Memory B cell (primary cell): ENCODE measurements at regions not wholly inside any gene's neighbourhood (a gene's known extent, or its start where the extent isn't known, plus 50 kb on each side); places are given as distances from the start of the nearest gene placed in this dataset.

ENCODE experiments used
- ATAC-seq: fragments of 150-1000 bp; cut with Tn5 transposase; 2 replicates; pipeline ENCODE4 v1.10.0; 2021; ENCODE audit warnings: low read depth, mild to moderate bottlenecking, moderate library complexity
- DNase-seq, 2 donors: peaks; one replicate each; pipeline ENCODE4 v3.0.0; 2022; ENCODE audit warnings: low spot score in 2 of 2
- H3K27ac Mint-ChIP-seq: one replicate; pipeline ENCODE4 v1.8.0; 2022; ENCODE audit warnings: mild to moderate bottlenecking, moderate library complexity, mixed read lengths
- H3K27me3 Mint-ChIP-seq: one replicate; pipeline ENCODE4 v1.8.0; 2022; ENCODE audit warnings: mixed read lengths
- H3K36me3 Mint-ChIP-seq: one replicate; pipeline ENCODE4 v1.8.0; 2022; ENCODE audit warnings: mild to moderate bottlenecking, mixed read lengths
- H3K4me1 Mint-ChIP-seq: one replicate; pipeline ENCODE4 v1.8.0; 2022; ENCODE audit warnings: mixed read lengths
- H3K4me3 Mint-ChIP-seq: one replicate; pipeline ENCODE4 v1.8.0; 2022; ENCODE audit warnings: mild to moderate bottlenecking, moderate library complexity, mixed read lengths
- H3K9me3 Mint-ChIP-seq: one replicate; pipeline ENCODE4 v1.8.0; 2022; ENCODE audit warnings: mixed read lengths

GRCh38 chr14:76551906-76552305, 176.0 kb downstream of the ESRRB start:
- ATAC-seq (no peak), DNase-seq (no peak)
- no peaks in the 10 kb centered on the region for H3K9me3 Mint-ChIP-seq
- H3K27me3 Mint-ChIP-seq: peaks cover 7% of the 10 kb centered on the region
- H3K27ac Mint-ChIP-seq: no peak overlapping the region
- no peak overlapping the region for H3K4me3 Mint-ChIP-seq
- H3K4me1 Mint-ChIP-seq: no peaks in the 10 kb centered on the region
- no peaks in the 10 kb centered on the region for H3K36me3 Mint-ChIP-seq

DNA sequence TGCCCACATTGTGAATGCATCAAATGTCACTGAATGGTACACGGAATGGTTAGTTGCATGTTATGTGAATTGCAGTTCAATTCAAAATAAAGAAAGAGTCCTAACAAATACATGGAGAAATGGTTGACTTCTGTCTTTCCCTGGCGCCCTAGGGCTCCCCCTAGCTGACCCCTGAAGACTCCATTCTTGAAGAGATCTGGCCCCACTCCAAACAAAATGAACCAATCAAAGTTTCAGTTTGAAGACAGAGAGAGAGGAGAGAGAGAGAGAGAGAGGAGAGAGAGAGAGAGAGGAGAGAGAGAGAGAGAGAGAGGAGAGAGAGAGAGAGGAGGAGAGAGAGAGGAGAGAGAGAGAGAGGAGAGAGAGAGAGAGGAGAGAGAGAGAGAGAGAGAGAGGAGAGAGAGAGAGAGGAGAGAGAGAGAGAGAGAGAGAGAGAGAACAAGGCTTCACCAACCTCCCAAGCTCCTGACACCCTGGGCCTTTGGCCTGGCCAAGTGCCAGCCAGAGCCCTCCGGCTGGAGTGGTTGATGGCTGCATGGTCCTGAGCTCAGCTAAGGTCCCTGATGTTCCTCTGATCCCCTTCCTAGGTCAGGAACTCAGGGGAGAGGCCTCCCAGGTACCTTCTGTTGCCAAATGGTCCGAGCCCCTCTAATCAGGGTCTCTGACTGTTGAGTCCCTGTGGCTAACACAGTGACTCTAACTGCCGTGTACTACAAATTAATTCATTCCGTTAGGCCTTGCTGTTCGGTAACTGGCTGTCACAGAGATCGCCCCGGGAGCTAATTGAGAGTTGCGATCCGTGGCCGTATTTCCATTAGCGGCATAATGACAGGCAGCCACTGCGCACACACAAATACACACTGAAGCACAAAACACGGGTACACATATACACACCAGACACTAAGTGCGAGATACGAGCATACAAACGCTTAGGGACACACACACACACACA, 188.8 kb downstream of the ESRRB start:
- peaks cover 18% of the 10 kb centered on the region for H3K27me3 Mint-ChIP-seq
- ATAC-seq: no peak
- H3K4me1 Mint-ChIP-seq: no peaks in the 10 kb centered on the region
- no peak for DNase-seq
- H3K27ac Mint-ChIP-seq: no peak overlapping the region
- peaks cover 9% of the 10 kb centered on the region for H3K9me3 Mint-ChIP-seq
- no peak overlapping the region for H3K4me3 Mint-ChIP-seq
- H3K36me3 Mint-ChIP-seq: no peaks in the 10 kb centered on the region

GRCh38 chr14:76566439-76566838, 190.5 kb downstream of the ESRRB start:
- H3K9me3 Mint-ChIP-seq: peaks cover 3% of the 10 kb centered on the region
- H3K27ac Mint-ChIP-seq: no peak overlapping the region
- H3K36me3 Mint-ChIP-seq: no peaks in the 10 kb centered on the region
- DNase-seq (no peak), ATAC-seq (no peak)
- no peaks in the 10 kb centered on the region for H3K4me1 Mint-ChIP-seq
- peaks cover 15% of the 10 kb centered on the region for H3K27me3 Mint-ChIP-seq
- H3K4me3 Mint-ChIP-seq: no peak overlapping the region

GRCh38 chr14:76574416-76575095, 186.7 kb upstream of the VASH1 start:
- Mint-ChIP-seq H3K27ac (no peak overlapping the region), H3K27me3 (peaks cover 5% of the 10 kb centered on the region), H3K4me1 (no peaks in the 10 kb centered on the region), H3K9me3 (peaks cover 2% of the 10 kb centered on the region), H3K36me3 (no peaks in the 10 kb centered on the region), H3K4me3 (no peak overlapping the region)
- no peak for DNase-seq
- no peak for ATAC-seq

DNA sequence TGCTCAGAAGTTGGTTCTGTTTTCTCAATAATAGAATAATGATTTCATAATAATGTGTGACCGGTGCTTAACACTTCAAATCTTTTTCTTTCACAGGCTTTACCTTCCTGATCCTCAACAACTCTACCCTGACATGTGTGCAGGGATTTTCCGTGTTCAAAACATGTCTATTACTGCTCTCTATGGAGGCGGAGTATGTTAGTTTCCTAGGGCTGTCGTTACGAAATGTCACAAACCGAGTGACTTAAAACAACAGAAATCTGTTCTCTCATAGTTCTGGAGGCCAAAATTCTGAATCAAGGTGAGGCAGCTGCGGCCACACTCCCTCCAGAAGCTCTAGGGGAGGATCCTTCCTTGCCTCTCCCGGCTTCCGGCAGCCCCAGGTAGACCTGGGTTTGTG, 186.2 kb upstream of the VASH1 start:
- H3K4me3 Mint-ChIP-seq: no peak overlapping the region
- H3K36me3 Mint-ChIP-seq: no peaks in the 10 kb centered on the region
- DNase-seq (no peak), ATAC-seq (no peak)
- peaks cover 2% of the 10 kb centered on the region for H3K9me3 Mint-ChIP-seq
- no peaks in the 10 kb centered on the region for H3K4me1 Mint-ChIP-seq
- peaks cover 8% of the 10 kb centered on the region for H3K27me3 Mint-ChIP-seq
- no peak overlapping the region for H3K27ac Mint-ChIP-seq

DNA sequence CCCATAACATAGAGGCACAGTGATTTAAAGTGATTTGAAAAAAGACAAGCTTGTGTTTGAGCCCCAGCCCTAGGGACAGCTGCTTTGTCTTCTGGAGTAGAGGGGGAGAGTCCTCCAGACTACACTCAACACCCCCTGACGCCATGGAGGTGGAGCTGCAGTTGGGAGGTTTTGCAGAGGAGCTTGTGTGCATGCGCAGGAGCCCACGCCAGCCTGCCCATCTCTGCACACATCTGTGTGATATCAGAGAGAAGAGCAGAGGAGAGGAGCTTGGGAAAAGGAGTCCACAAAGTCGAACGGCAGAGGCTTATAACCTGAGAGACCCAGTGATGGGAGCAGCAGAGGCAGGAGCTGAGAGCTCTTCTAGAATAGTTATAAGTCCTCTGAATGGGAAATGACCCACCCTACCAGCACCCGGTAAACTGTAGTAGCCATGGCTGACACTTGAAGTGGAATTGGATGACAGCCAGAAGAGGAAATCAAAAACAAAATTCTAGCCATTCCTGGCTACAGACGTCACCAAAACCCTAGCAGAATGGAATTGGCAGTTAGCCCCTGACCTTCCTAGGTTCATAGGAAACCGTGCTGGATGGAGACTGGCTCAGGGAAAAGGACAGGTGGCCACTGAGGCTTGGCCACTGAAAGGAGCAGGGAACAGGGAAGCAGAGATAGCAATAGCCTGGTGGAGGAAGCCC, 185.1 kb upstream of the VASH1 start:
- Mint-ChIP-seq H3K4me3 (no peak overlapping the region), H3K27ac (no peak overlapping the region), H3K36me3 (no peaks in the 10 kb centered on the region), H3K4me1 (no peaks in the 10 kb centered on the region), H3K9me3 (peaks cover 2% of the 10 kb centered on the region), H3K27me3 (peaks cover 8% of the 10 kb centered on the region)
- no peak for DNase-seq
- ATAC-seq: no peak

DNA sequence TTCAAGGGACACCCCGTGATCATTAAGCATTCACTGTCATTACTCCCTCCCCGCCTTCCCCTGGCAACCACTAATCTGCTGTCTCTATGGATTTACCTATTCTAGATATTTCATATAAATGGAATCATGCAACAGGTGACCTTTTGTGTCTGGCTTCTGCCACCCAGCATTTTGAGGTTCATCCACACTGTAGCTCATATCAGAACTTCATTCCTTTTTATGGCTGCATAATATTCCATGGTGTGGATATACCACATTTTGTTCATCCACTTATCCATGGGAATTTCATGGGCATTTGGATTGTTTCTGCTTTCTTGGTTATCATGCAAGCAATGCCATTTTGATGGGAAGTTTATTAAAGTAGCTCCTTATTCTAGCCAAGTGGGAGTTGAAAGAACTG, 184.2 kb upstream of the VASH1 start:
- Mint-ChIP-seq H3K27me3 (peaks cover 8% of the 10 kb centered on the region), H3K9me3 (peaks cover 2% of the 10 kb centered on the region), H3K36me3 (no peaks in the 10 kb centered on the region), H3K27ac (no peak overlapping the region), H3K4me1 (no peaks in the 10 kb centered on the region), H3K4me3 (no peak overlapping the region)
- DNase-seq (no peak), ATAC-seq (no peak)

- H3K9me3 Mint-ChIP-seq: peaks cover 2% of the 10 kb centered on the region
- no peaks in the 10 kb centered on the region for H3K4me1 Mint-ChIP-seq
- DNase-seq (no peak), ATAC-seq (no peak)
- no peak overlapping the region for H3K4me3 Mint-ChIP-seq
- H3K27me3 Mint-ChIP-seq: peaks cover 8% of the 10 kb centered on the region
- no peaks in the 10 kb centered on the region for H3K36me3 Mint-ChIP-seq
- no peak overlapping the region for H3K27ac Mint-ChIP-seq
Measured at GRCh38 chr14:76577837-76578236, 183.4 kb upstream of the VASH1 start.

DNA sequence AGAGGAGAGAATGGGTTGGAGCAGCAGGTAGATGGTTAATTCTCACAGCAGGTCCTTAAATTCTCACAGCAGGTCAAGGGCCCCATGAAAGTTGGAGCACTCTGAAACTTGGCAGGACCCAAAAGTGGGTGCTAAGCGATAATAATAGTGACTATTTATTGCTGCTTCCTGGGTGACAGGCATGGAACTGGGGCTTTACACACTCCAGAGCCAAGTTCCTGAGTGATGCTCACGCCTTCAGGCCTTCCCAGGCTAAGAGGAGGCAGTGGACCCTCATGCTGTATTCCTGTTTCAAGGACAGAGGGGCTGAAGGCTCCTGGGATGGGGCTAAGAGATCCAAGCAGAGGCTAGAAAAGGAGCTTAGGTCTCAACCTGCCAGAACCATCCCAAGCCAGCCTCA, 180.9 kb upstream of the VASH1 start:
- peaks cover 2% of the 10 kb centered on the region for H3K9me3 Mint-ChIP-seq
- H3K27ac Mint-ChIP-seq: no peak overlapping the region
- DNase-seq (no peak), ATAC-seq (no peak)
- peaks cover 10% of the 10 kb centered on the region for H3K27me3 Mint-ChIP-seq
- no peaks in the 10 kb centered on the region for H3K36me3 Mint-ChIP-seq
- H3K4me3 Mint-ChIP-seq: no peak overlapping the region
- no peaks in the 10 kb centered on the region for H3K4me1 Mint-ChIP-seq

DNA sequence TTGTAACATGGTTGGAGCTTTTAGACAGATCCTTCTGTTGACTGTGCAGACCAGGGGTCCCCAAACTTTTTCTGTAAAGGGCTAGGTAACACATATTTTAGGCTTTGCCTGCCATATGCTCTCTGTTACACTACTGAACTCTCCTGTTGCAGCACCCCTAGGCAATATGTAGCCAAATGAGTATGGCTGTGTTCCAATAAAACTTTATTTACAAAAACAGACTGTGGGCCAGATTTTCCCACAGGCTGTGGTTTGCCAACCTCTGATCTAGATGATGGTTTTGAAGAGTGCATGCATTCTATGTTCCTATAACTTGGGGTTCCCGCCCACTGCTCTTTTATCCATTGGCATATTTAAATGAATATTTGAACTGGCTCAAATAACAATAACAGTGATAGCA, 180.3 kb upstream of the VASH1 start:
- peaks cover 2% of the 10 kb centered on the region for H3K9me3 Mint-ChIP-seq
- peaks cover 11% of the 10 kb centered on the region for H3K27me3 Mint-ChIP-seq
- ATAC-seq (no peak), DNase-seq (no peak)
- H3K4me1 Mint-ChIP-seq: no peaks in the 10 kb centered on the region
- H3K36me3 Mint-ChIP-seq: no peaks in the 10 kb centered on the region
- no peak overlapping the region for H3K4me3 Mint-ChIP-seq
- H3K27ac Mint-ChIP-seq: no peak overlapping the region

GRCh38 chr14:76581592-76581991, 179.7 kb upstream of the VASH1 start:
- Mint-ChIP-seq H3K36me3 (no peaks in the 10 kb centered on the region), H3K27me3 (peaks cover 10% of the 10 kb centered on the region), H3K4me3 (no peak overlapping the region), H3K9me3 (peaks cover 2% of the 10 kb centered on the region), H3K27ac (no peak overlapping the region), H3K4me1 (no peaks in the 10 kb centered on the region)
- ATAC-seq: no peak
- DNase-seq: no peak

DNA sequence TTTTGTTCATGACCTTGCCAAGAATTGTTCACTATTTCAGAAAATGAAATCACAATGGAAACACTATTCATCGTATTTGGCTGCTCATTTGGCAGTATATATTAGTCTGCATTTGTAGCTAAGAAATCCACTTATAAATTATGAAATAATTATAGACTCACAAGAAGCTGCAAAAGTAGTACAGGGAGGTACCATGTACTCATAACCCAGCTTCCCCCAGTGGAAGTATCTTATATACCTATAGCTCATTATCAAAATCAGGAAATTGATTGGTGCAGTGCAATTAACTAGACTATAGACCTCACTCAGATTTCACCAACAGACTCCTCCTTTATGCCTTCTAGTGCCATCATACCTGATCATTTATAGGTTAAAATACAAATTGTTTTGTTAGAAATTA, 178.8 kb upstream of the VASH1 start:
- Mint-ChIP-seq H3K36me3 (no peaks in the 10 kb centered on the region), H3K27me3 (peaks cover 8% of the 10 kb centered on the region), H3K27ac (no peak overlapping the region), H3K4me1 (no peaks in the 10 kb centered on the region), H3K9me3 (no peaks in the 10 kb centered on the region), H3K4me3 (no peak overlapping the region)
- DNase-seq (no peak), ATAC-seq (no peak)

DNA sequence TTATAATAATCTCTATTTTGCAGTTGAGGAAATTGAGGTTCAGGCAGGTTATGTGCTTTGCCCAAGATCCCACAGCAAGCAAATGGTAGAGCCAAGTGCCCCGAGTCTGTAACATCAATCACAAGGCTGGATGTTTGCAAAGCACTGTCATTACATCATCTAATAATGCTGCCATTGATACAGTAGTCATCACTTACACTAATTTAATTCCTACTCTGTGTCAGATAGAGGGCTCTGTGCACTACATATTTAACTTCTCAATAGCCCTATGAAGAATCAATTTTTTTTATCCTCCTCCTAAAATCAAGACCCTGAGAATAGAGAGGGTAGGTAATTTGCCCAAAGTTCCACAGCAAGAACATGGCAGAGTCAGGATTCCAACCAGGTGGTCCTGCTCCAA, 178.1 kb upstream of the VASH1 start:
- Mint-ChIP-seq H3K36me3 (no peaks in the 10 kb centered on the region), H3K4me3 (no peak overlapping the region), H3K27ac (no peak overlapping the region), H3K4me1 (no peaks in the 10 kb centered on the region), H3K9me3 (no peaks in the 10 kb centered on the region), H3K27me3 (peaks cover 8% of the 10 kb centered on the region)
- no peak for DNase-seq
- no peak for ATAC-seq

- Mint-ChIP-seq H3K36me3 (no peaks in the 10 kb centered on the region), H3K4me1 (no peaks in the 10 kb centered on the region), H3K4me3 (no peak overlapping the region), H3K27me3 (peaks cover 8% of the 10 kb centered on the region), H3K9me3 (no peaks in the 10 kb centered on the region), H3K27ac (no peak overlapping the region)
- DNase-seq (no peak), ATAC-seq (no peak)
Measured at GRCh38 chr14:76583805-76584204, 177.5 kb upstream of the VASH1 start.
